ENCODE measurements at regions not wholly inside any gene's neighbourhood (a gene's known extent, or its start where the extent isn't known, plus 50 kb on each side); places are given as distances from the start of the nearest gene placed in this dataset.

- TF ChIP-seq, protein P1, sequence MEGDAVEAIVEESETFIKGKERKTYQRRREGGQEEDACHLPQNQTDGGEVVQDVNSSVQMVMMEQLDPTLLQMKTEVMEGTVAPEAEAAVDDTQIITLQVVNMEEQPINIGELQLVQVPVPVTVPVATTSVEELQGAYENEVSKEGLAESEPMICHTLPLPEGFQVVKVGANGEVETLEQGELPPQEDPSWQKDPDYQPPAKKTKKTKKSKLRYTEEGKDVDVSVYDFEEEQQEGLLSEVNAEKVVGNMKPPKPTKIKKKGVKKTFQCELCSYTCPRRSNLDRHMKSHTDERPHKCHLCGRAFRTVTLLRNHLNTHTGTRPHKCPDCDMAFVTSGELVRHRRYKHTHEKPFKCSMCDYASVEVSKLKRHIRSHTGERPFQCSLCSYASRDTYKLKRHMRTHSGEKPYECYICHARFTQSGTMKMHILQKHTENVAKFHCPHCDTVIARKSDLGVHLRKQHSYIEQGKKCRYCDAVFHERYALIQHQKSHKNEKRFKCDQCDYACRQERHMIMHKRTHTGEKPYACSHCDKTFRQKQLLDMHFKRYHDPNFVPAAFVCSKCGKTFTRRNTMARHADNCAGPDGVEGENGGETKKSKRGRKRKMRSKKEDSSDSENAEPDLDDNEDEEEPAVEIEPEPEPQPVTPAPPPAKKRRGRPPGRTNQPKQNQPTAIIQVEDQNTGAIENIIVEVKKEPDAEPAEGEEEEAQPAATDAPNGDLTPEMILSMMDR (conservative IDR thresholded peaks at IDR 0.05; ENCODE audit: low read depth, low read length) = no peak
- TF ChIP-seq EZH2 (IDR thresholded peaks at IDR 0.05; ENCODE audit: low read length, unreplicated experiment) (no peak), EZH2phosphoT487 (IDR thresholded peaks at IDR 0.05; ENCODE audit: borderline replicate concordance, low read length) (no peak)
These were observed 133.1 kb upstream of the GNPDA2 start for GRCh38 chr4:44859477-44859876.
